OCI-LY1 (cell line): ENCODE measurements at regions not wholly inside any gene's neighbourhood (a gene's known extent, or its start where the extent isn't known, plus 50 kb on each side); places are given as distances from the start of the nearest gene placed in this dataset.

ENCODE experiments used
- EZH2 ChIP-seq: fragments of 200-600 bp; sonication (generic), shearing (Covaris generic); IDR thresholded peaks from 2 replicates; pipeline ENCODE4 v1.8.0; 2017; ENCODE audit warnings: borderline replicate concordance, mixed run types, mild to moderate bottlenecking, antibody characterized with exemption, low read length, moderate library complexity, mixed read lengths
- TF ChIP-seq, protein P1 (sequence below): fragments of 200-600 bp; sonication (generic), shearing (Covaris generic); IDR thresholded peaks from 2 replicates; pipeline ENCODE4 v1.5.1; 2017; ENCODE audit warnings: mild to moderate bottlenecking, antibody characterized with exemption, low read length, moderate library complexity, mixed read lengths

DNA sequence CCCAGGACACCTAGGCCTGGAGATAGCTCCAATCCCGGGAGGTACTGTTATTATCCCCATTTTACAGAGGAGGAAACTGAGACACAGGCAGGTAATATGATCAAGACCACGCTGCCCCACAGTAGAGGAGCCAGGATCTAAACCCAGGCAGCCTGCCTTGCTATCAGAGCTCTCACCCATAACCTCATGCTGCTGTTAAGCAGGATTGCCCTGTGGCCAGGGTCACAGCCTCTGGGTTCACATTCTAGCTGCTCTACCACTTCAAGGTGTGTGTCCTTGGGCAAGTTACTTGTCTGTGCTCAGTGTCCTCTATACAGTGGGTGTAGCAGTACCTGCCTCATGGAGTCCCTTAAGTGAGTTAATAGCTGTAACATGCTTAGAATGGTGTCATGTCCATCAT is 1015.3 kb downstream of the KCNJ18 start:
- TF ChIP-seq, protein P1, sequence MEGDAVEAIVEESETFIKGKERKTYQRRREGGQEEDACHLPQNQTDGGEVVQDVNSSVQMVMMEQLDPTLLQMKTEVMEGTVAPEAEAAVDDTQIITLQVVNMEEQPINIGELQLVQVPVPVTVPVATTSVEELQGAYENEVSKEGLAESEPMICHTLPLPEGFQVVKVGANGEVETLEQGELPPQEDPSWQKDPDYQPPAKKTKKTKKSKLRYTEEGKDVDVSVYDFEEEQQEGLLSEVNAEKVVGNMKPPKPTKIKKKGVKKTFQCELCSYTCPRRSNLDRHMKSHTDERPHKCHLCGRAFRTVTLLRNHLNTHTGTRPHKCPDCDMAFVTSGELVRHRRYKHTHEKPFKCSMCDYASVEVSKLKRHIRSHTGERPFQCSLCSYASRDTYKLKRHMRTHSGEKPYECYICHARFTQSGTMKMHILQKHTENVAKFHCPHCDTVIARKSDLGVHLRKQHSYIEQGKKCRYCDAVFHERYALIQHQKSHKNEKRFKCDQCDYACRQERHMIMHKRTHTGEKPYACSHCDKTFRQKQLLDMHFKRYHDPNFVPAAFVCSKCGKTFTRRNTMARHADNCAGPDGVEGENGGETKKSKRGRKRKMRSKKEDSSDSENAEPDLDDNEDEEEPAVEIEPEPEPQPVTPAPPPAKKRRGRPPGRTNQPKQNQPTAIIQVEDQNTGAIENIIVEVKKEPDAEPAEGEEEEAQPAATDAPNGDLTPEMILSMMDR, result no peak
- no peak for TF ChIP-seq EZH2
